Neuronal stem cell (in vitro differentiated cells): ENCODE measurements at regions not wholly inside any gene's neighbourhood (a gene's known extent, or its start where the extent isn't known, plus 50 kb on each side); places are given as distances from the start of the nearest gene placed in this dataset.

Experiments
- DNase-seq: peaks from one replicate; pipeline ENCODE4 v3.0.0-alpha.2; 2013; ENCODE audit warnings: low spot score
- H2AFZ ChIP-seq: one replicate; pipeline ENCODE4 v1.6.1; 2013; ENCODE audit warnings: mild to moderate bottlenecking, low read length, inconsistent platforms
- H2AK5ac ChIP-seq: 2 replicates; pipeline ENCODE4 v1.6.1; 2013; ENCODE audit warnings: low read depth, mild to moderate bottlenecking, inconsistent platforms, low read length, moderate library complexity, mixed read lengths
- H2BK120ac ChIP-seq: 2 replicates; pipeline ENCODE4 v1.6.1; 2013; ENCODE audit warnings: low read depth, mild to moderate bottlenecking, inconsistent platforms, low read length, moderate library complexity, mixed read lengths
- H2BK12ac ChIP-seq: one replicate; pipeline ENCODE4 v1.6.1; 2013; ENCODE audit warnings: low read length, inconsistent platforms
- H2BK15ac ChIP-seq: 2 replicates; pipeline ENCODE4 v1.6.1; 2013; ENCODE audit warnings: mild to moderate bottlenecking, low read length, inconsistent platforms, mixed read lengths
- H2BK5ac ChIP-seq: one replicate; pipeline ENCODE4 v1.6.1; 2013; ENCODE audit warnings: inconsistent platforms, mild to moderate bottlenecking, low read length, moderate library complexity
- H3K14ac ChIP-seq: one replicate; pipeline ENCODE4 v1.6.1; 2013; ENCODE audit warnings: low read length, inconsistent platforms
- H3K18ac ChIP-seq: 2 replicates; pipeline ENCODE4 v1.6.1; 2013; ENCODE audit warnings: low read length, inconsistent platforms
- H3K23ac ChIP-seq: 2 replicates; pipeline ENCODE4 v1.6.1; 2013; ENCODE audit warnings: low read depth, mild to moderate bottlenecking, mixed read lengths, low read length, inconsistent platforms; ENCODE audit not compliant: poor library complexity
- H3K27ac ChIP-seq: replicated peaks from 3 replicates; pipeline ENCODE4 v1.5.1; 2013; ENCODE audit warnings: low read length, inconsistent platforms
- H3K27me3 ChIP-seq, 3 experiments: 2 replicates each; pipeline ENCODE4 v1.6.1; 2013; ENCODE audit warnings: low read length in 3 of 3, mild to moderate bottlenecking in 2 of 3, inconsistent platforms in 1 of 3, low read depth in 1 of 3, mixed read lengths in 1 of 3, moderate library complexity in 1 of 3; ENCODE audit not compliant: control insufficient read depth in 3 of 3, insufficient read depth in 3 of 3
- H3K36me3 ChIP-seq, 2 donors: replicated peaks in 1 of 2; 2 replicates each; pipeline ENCODE4 v1.6.1; 2013; ENCODE audit warnings: low read length in 2 of 2; ENCODE audit not compliant: control insufficient read depth in 2 of 2, insufficient read depth in 2 of 2
- H3K4ac ChIP-seq: 2 replicates; pipeline ENCODE4 v1.6.1; 2013; ENCODE audit warnings: inconsistent platforms, mild to moderate bottlenecking, low read length, moderate library complexity
- H3K4me1 ChIP-seq, 2 donors: 1 replicate in 1 of 2; 2 replicates in 1 of 2; pipeline ENCODE4 v1.6.1; 2013; ENCODE audit warnings: low read length in 2 of 2, low read depth in 1 of 2; ENCODE audit not compliant: control insufficient read depth in 2 of 2, insufficient read depth in 1 of 2
- H3K4me2 ChIP-seq: one replicate; pipeline ENCODE4 v1.6.1; 2013; ENCODE audit warnings: mild to moderate bottlenecking, low read length, inconsistent platforms; ENCODE audit not compliant: insufficient read depth, poor library complexity, severe bottlenecking
- H3K4me3 ChIP-seq, 2 donors: 2 replicates each; pipeline ENCODE4 v1.5.1; 2013; ENCODE audit warnings: low read length in 2 of 2, mild to moderate bottlenecking in 2 of 2, inconsistent platforms in 1 of 2, moderate library complexity in 1 of 2
- H3K79me1 ChIP-seq: one replicate; pipeline ENCODE4 v1.6.1; 2013; ENCODE audit warnings: low read depth, mild to moderate bottlenecking, inconsistent platforms, low read length, moderate library complexity
- H3K9ac ChIP-seq: one replicate; pipeline ENCODE4 v1.6.1; 2013; ENCODE audit warnings: mild to moderate bottlenecking, low read depth, low read length, inconsistent platforms; ENCODE audit not compliant: poor library complexity
- H3K9me3 ChIP-seq, 2 donors: replicated peaks in 1 of 2; 2 replicates each; pipeline versions ENCODE3 to v1.6.1; 2013; ENCODE audit warnings: low read length in 2 of 2, mild to moderate bottlenecking in 2 of 2, inconsistent platforms in 1 of 2, low read depth in 1 of 2, mixed read lengths in 1 of 2, moderate library complexity in 1 of 2; ENCODE audit not compliant: control insufficient read depth in 2 of 2, insufficient read depth in 1 of 2
- H4K8ac ChIP-seq: one replicate; pipeline ENCODE4 v1.6.1; 2013; ENCODE audit warnings: low read depth, mild to moderate bottlenecking, inconsistent platforms, low read length, moderate library complexity
- H4K91ac ChIP-seq: one replicate; pipeline ENCODE4 v1.6.1; 2013; ENCODE audit warnings: low read length, low read depth, mild to moderate bottlenecking, inconsistent platforms; ENCODE audit not compliant: poor library complexity
- WGBS, 2 donors: extraction: QIAGEN DNeasy Blood & Tissue Kit; methylation state at CpG; one replicate each; pipeline ENCODE4 v1.1.7; 2013; ENCODE audit warnings: missing lambda C conversion rate in 2 of 2, mixed read lengths in 1 of 2; ENCODE audit not compliant: insufficient read length in 2 of 2, insufficient replicate concordance in 1 of 2; ENCODE audit errors: extremely low coverage in 2 of 2; 5-methylcytosine and 5-hydroxymethylcytosine counted together

DNA sequence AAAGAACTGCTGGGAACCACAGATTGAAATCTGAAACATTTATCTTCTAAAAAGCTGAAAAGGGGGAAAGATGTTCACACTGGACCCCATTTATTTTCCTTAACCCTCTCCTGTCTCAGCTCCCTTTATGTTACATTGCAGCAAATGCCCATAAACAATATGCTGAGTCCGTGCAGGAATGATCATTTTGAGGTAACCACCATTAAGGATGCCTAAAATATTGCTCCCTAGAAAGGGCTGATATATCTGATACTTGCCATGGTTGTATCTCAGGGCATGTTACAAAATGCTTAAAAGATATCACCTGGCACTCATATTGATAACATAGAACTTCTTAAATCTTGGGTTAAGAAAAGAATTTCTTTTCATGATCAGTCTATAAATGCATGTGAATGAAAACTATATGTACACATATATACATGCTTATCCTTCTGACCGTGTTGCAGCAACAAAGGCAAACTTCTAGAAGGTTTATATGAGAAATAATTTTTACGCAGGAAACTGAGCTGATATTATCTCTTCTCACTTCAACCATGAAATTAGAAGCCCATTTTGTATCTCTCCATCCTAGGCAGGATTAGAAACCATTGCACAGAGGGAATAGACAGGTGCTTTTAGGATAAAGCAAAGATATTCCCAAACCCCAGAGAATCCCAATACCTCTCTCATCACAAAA is 362.7 kb upstream of the SLC30A5 start:
- no peak overlapping the region for H2BK12ac ChIP-seq
- H3K4me1 ChIP-seq = peaks cover 0 to 2% of the 10 kb centered on the region in 2 donors
- H3K27me3 ChIP-seq = peaks cover 0 to 3% (median 0%) of the 10 kb centered on the region in 3 experiments
- no peaks in the 10 kb centered on the region for H3K79me1 ChIP-seq
- WGBS, 2 donors = no CpG with 5 or more reads among the region's 3 CpGs
- H3K18ac ChIP-seq = no peak overlapping the region
- H3K4me3 ChIP-seq = no peak overlapping the region
- H3K4ac ChIP-seq = no peak overlapping the region
- no peak for DNase-seq
- H2BK15ac ChIP-seq = no peak overlapping the region
- H3K9ac ChIP-seq = no peak overlapping the region
- H2AK5ac ChIP-seq = no peak overlapping the region
- no peak overlapping the region for H3K4me2 ChIP-seq
- no peak overlapping the region for H2BK120ac ChIP-seq
- no peak overlapping the region for H4K8ac ChIP-seq
- H3K23ac ChIP-seq = no peak overlapping the region
- no peak overlapping the region for H2BK5ac ChIP-seq
- no peak overlapping the region for H3K14ac ChIP-seq
- no peaks in the 10 kb centered on the region for H3K36me3 ChIP-seq
- H2AFZ ChIP-seq = peak overlapping the region; percentile 47
- no peaks in the 10 kb centered on the region for H3K9me3 ChIP-seq
- no peak overlapping the region for H4K91ac ChIP-seq
- no peak overlapping the region for H3K27ac ChIP-seq

DNA sequence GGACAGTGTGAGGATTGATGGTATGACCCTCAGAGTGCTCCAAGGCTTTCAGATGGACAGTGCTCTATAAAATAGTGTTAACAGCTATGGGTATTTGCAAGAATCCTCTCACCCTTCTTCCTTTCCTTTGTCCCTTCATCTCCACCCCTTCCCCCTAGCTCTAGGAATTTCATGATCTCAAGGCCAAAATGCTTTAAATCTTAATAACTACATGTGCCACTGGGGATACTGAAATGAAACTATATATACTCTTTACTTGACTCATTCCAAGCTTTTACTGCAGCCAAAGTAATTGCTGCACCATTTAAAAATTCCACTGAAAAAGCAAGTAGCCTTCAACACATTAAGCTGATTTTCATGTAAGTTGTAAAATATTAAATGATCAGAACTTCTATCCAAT is 361.6 kb upstream of the SLC30A5 start:
- no peak overlapping the region for H4K8ac ChIP-seq
- no peaks in the 10 kb centered on the region for H3K36me3 ChIP-seq
- no peak overlapping the region for H3K4ac ChIP-seq
- no peak overlapping the region for H2BK12ac ChIP-seq
- H4K91ac ChIP-seq = no peak overlapping the region
- H3K18ac ChIP-seq = no peak overlapping the region
- H3K23ac ChIP-seq = no peak overlapping the region
- peaks cover 0 to 2% of the 10 kb centered on the region in 2 donors for H3K4me1 ChIP-seq
- H3K4me2 ChIP-seq = no peak overlapping the region
- H3K79me1 ChIP-seq = no peaks in the 10 kb centered on the region
- H2AFZ ChIP-seq = no peak overlapping the region
- no peak overlapping the region for H2AK5ac ChIP-seq
- H2BK120ac ChIP-seq = no peak overlapping the region
- no peak overlapping the region for H3K27ac ChIP-seq
- no peak overlapping the region for H3K4me3 ChIP-seq
- DNase-seq = no peak
- no peaks in the 10 kb centered on the region for H3K9me3 ChIP-seq
- peaks cover 0 to 3% (median 0%) of the 10 kb centered on the region in 3 experiments for H3K27me3 ChIP-seq
- H3K9ac ChIP-seq = no peak overlapping the region
- no peak overlapping the region for H3K14ac ChIP-seq
- H2BK15ac ChIP-seq = no peak overlapping the region
- H2BK5ac ChIP-seq = no peak overlapping the region

DNA sequence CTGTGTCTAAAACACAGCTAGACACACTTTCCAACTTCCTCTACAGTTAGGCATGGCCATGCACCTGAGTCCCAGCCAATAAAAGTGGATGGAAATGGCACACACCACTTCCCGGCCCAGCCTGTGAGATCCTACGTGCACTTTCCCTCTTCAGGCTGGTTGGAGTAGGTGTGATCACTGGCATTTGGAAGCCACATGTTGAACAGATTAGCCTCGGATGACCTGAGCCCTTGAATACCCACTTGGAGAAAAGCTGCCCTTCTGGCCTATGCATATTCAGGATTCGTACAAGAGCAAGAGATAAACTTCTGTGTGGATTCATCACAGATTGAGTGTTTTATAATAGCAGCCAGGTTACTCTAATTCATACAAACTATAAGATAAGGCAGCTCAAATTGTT is 359.0 kb upstream of the SLC30A5 start:
- Histone ChIP-seq H4K91ac (no peak overlapping the region), H3K14ac (no peak overlapping the region)

GRCh38 chr5:68738236-68738635 is 355.6 kb upstream of the SLC30A5 start:
- Histone ChIP-seq H3K4me1 (peaks cover 0 to 2% of the 10 kb centered on the region in 2 donors), H3K27me3 (no peaks in the 10 kb centered on the region)

More for the DNA sequence above, 359.0 kb upstream of the SLC30A5 start:
- Histone ChIP-seq H2BK5ac (no peak overlapping the region), H4K8ac (no peak overlapping the region), H2AFZ (no peak overlapping the region), H3K18ac (no peak overlapping the region), H3K36me3 (no peaks in the 10 kb centered on the region), H2AK5ac (no peak overlapping the region), H3K4ac (no peak overlapping the region), H2BK120ac (no peak overlapping the region), H3K4me1 (peaks cover 0 to 2% of the 10 kb centered on the region in 2 donors), H3K27me3 (no peaks in the 10 kb centered on the region), H3K23ac (no peak overlapping the region), H3K4me3 (no peak overlapping the region), H3K4me2 (no peak overlapping the region), H2BK15ac (no peak overlapping the region), H3K79me1 (no peaks in the 10 kb centered on the region), H3K27ac (no peak overlapping the region), H3K9ac (no peak overlapping the region), H3K9me3 (no peaks in the 10 kb centered on the region), H2BK12ac (no peak overlapping the region)
- no peak for DNase-seq
- no CpG with 5 or more reads among the region's 4 CpGs for WGBS, 2 donors

More at GRCh38 chr5:68738236-68738635, 355.6 kb upstream of the SLC30A5 start:
- Histone ChIP-seq H3K79me1 (no peaks in the 10 kb centered on the region), H3K9me3 (no peaks in the 10 kb centered on the region), H2BK5ac (no peak overlapping the region), H2AFZ (no peak overlapping the region), H3K23ac (no peak overlapping the region), H4K8ac (no peak overlapping the region), H2BK12ac (no peak overlapping the region), H3K4me2 (no peak overlapping the region), H3K36me3 (no peaks in the 10 kb centered on the region), H4K91ac (no peak overlapping the region), H2BK120ac (no peak overlapping the region), H3K9ac (no peak overlapping the region), H2AK5ac (no peak overlapping the region), H3K4ac (no peak overlapping the region), H3K27ac (no peak overlapping the region), H3K4me3 (no peak overlapping the region), H2BK15ac (no peak overlapping the region), H3K18ac (no peak overlapping the region), H3K14ac (no peak overlapping the region)
- DNase-seq = no peak
- no CpG with 5 or more reads among the region's 9 CpGs for WGBS, 2 donors
